Fibroblast of the conjunctiva (primary cell): ENCODE measurements at regions not wholly inside any gene's neighbourhood (a gene's known extent, or its start where the extent isn't known, plus 50 kb on each side); places are given as distances from the start of the nearest gene placed in this dataset.
"Not testable (repeated sequence)": the region's sequence is repeated elsewhere in the genome, so short reads cannot be mapped to it uniquely, and the experiment has no call there.

ENCODE experiments used
- DNase-seq: peaks from one replicate; pipeline ENCODE4 v3.0.0-alpha.2; 2010; ENCODE audit warnings: low read depth

DNA sequence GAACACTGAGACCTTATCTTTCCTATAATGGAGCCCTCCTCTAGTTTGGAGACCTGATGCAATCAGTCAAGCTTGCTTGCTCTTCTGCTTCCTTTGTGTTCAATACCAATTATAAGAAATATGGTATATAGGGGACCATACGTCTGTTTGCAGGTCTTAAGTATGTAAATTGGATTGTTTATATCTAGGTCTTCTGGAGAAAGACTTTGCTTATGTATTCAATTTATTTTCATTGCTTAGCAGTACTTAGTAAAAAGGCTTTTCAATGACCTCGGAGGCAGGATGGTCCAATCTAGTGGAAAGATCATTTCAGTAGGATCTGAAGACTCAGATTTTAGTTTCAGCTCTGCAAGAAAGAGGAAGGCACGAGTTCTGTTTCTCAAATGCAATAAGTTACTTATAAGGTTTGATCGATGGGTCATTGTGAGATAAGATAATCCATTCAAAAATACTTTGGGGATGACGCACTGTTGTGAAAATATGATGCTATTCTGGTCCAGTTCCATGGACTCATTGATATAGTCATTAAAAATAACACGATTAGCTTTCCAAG lies 571.6 kb downstream of the SH2D4B start:
- DNase-seq: no peak

DNA sequence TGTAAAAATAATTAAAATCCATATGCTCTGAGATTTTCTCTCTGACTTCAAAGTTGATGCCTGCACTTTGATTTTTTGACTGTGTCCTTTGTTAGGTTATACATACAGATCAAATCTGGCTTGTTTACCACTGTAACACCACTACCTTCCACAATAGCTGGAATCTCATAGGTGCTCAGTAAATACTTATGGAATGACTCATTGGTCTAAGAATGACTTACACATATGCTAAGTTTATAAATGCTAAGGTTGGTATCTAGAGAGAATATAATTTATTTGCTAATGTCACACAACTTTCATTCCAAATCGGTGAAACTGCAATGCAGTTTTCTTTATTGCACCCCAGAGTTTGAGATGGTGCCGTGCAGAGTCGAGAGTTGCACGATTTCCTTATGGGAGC lies 578.5 kb downstream of the SH2D4B start:
- no peak for DNase-seq

DNA sequence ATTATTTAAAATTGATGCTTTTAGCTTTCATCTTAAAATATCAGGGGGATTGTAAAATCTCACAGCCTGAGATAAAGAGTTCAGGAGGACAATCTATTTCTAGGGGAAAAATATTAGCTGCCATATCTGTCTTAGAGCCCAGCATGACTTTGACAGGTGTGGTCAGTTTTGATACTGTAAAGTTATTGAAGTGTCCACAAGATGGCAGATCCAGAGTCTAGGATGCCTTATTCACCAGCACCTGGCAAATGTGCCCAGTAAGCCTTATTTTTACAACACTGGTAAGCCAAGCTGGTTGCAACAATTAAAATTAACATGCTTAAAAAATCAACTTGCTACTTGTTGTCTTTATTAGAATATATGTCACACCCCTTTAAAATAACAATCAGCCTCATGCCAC lies 579.3 kb downstream of the SH2D4B start:
- no peak for DNase-seq

GRCh38 chr10:81127931-81128330 lies 590.2 kb downstream of the SH2D4B start:
- no peak for DNase-seq

DNA sequence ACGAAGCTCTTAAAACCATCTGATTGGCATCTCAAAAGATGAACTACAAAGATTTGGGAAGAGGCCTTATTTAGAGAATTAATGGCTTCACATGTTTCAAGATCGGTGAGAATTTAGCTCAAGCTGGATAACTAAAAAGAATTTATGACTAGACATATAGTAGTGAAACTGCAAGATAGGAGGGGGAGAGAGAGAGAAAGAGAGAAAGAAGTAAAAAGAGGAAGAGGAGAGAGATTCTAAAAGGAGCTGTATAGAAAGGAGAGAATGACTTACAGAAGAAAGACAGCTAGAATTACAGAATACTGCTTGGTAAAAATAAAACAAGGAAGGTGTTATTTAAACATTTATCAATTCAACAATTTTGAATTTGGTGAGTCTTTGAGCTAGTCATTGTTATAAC lies 592.3 kb downstream of the SH2D4B start:
- DNase-seq: no peak

GRCh38 chr10:81135851-81136250 lies 598.1 kb downstream of the SH2D4B start:
- DNase-seq: no peak

- DNase-seq: no peak
Measured at GRCh38 chr10:81136261-81136660, 598.6 kb downstream of the SH2D4B start.

DNA sequence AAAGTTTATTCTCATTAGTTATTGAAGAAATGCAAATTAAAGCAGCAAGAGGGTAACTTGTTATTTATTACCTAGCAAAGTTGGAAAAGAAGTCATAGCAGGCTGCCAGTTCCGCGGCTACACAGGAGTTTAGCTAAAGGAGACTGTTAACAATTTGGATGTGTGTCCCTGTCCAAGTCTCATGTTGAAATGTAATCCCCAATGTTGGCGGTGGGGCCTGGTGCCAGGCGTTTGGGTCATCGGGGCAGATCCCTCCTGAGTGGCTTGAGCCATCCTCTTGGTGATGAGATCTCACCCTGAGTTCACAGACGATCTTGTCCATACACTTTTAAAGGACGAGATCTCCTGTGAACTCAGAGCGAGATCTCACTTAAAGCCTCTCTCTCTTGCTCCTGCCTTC lies 608.3 kb downstream of the SH2D4B start:
- DNase-seq: no peak

GRCh38 chr10:81146436-81146835 lies 608.7 kb downstream of the SH2D4B start:
- DNase-seq: no peak

- no peak for DNase-seq
Measured at GRCh38 chr10:81152656-81153055, 615.0 kb downstream of the SH2D4B start.

GRCh38 chr10:81157681-81158080 lies 620.0 kb downstream of the SH2D4B start:
- DNase-seq: no peak

- no peak for DNase-seq
Measured at GRCh38 chr10:81177651-81178244, 640.0 kb downstream of the SH2D4B start.

GRCh38 chr10:81179324-81179723 lies 641.6 kb downstream of the SH2D4B start:
- DNase-seq: no peak

DNA sequence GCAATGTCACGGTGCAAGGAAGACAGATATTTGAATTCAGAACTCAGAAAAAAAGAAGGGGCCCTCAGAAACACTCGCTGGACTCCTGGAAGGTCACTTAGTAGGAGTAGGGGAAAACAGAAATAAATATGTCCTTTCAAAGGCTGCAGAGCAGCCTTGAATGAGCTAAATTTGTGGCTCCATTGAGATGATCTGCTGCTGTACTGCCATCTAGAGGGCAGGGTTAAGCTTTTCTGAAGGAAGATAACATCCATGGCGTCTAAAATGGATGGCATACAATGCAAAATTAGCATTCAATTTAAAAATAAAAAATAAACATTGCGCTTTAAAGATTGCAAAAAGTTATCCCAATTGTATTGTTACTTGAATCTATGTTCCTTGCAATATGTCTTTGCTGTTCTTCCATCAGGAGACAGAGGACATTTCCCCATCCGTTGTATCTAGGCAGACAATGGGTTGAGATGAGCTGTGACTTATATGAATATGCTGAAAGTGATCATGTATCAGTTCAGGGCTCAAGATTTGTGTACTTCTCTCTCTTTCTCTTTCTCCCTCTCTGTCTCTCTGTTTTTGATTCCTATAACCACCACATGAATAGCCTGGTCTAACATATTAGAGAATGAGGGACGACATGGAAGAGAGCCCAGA lies 642.2 kb downstream of the SH2D4B start:
- DNase-seq: no peak

GRCh38 chr10:81182296-81182695 lies 644.6 kb downstream of the SH2D4B start:
- no peak for DNase-seq

DNA sequence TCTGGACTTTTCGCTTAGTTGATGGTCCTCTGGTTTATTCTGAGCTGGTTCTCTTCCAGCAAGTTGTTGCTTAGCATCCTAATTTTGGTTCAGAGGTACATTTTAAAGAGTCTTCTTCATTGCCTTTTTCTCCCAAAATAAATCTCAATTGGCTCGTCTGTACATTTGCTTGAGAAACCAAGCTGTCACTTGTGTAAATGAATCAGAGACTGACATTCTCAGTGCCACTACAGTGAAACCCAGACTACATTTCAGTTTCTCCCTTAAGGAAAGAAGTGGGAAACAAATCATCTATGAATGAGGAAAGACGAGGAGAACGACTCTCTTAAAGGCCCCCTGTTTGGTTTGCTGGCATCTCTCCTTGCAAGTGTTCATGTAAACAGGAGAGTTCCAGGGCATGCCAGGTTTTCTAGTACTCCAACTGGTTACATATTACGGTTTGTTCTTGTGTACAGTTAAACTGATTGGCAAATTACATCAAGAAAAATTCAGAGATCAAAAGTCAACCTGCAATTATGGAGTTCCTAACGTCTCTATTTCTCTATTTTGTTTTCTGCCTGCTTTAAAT lies 654.6 kb downstream of the SH2D4B start:
- no peak for DNase-seq

GRCh38 chr10:81200801-81201200 lies 663.1 kb downstream of the SH2D4B start:
- DNase-seq: no peak

GRCh38 chr10:81207359-81207758 lies 667.6 kb upstream of the NRG3 start:
- DNase-seq: not testable (repeated sequence)

DNA sequence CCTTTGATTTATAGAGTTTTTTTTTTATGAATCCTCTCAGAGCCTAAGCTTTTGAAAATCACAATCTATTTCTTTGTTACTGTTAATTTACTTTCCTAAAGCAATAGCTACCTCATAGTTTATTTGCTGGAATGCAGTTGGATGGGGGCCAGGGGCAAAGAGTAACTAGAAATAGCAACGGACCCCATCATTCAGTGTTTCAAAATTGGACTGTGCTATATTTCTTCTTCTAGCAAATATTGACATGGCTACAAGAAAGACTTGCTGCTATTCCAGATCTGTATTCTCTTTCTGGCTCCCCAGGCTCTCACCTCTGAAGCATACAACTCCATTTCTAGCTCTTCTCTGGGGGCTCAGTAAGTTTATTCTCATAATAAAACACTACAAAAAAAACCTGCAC lies 661.6 kb upstream of the NRG3 start:
- no peak for DNase-seq

- no peak for DNase-seq
Measured at GRCh38 chr10:81215498-81215897, 659.5 kb upstream of the NRG3 start.

DNA sequence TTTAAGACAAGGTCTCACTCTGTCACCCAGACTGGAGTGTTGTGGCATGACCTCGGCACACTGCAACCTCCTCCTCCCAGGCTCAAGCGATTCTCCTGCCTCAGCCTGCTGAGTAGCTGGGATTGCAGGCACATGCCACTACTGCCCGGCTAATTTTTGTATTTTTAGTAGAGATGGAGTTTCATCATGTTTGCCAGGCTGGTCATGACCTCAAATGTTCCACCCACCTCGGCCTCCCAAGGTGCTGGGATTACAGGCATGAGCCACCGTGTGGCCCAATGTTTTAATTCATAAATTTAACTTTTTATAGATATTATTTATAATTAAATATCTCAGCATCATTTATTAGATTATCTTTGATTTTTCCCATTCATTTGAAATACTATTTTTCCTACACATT lies 658.0 kb upstream of the NRG3 start:
- no peak for DNase-seq

- no peak for DNase-seq
Measured at GRCh38 chr10:81218307-81218706, 656.7 kb upstream of the NRG3 start.

- DNase-seq: no peak
Measured at GRCh38 chr10:81219758-81220157, 655.2 kb upstream of the NRG3 start.

DNA sequence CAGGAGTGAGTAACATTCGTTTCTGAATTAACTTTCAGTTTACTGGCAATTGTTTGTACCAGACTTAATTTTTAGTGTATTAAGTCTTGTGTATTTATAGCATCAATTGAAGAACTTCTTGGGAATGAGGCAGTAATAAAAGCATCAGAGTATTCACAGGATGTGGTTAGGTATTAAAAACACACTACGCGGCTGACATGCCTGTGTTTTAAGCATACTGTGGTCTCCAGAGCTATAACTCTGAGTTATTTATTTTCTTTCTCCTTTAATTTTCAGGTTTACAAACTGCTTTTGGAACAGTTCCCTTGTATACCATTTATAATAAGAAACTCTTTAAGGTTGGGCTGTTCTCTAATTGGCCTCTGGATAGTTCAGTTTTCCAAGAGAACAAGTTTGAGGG lies 626.1 kb upstream of the NRG3 start:
- no peak for DNase-seq
